Skeletal muscle tissue (tissue), 3 donors: ENCODE measurements at regions not wholly inside any gene's neighbourhood (a gene's known extent, or its start where the extent isn't known, plus 50 kb on each side); places are given as distances from the start of the nearest gene placed in this dataset.

Experiments used
- H3K27ac ChIP-seq: one replicate; pipeline ENCODE4 v1.7.0; 2013; ENCODE audit warnings: mild to moderate bottlenecking, low read depth, low read length, inconsistent platforms
- H3K27me3 ChIP-seq, 3 donors: one replicate each; pipeline ENCODE4 v1.7.0; 2013; ENCODE audit warnings: low read length in 3 of 3; ENCODE audit not compliant: control insufficient read depth in 3 of 3, insufficient read depth in 3 of 3
- H3K36me3 ChIP-seq, 3 donors: one replicate each; pipeline ENCODE4 v1.7.0; 2013; ENCODE audit warnings: low read length in 3 of 3; ENCODE audit not compliant: control insufficient read depth in 3 of 3, insufficient read depth in 3 of 3
- H3K4me1 ChIP-seq, 3 donors: one replicate each; pipeline ENCODE4 v1.7.0; 2013; ENCODE audit warnings: low read length in 3 of 3, mild to moderate bottlenecking in 3 of 3; ENCODE audit not compliant: control insufficient read depth in 3 of 3, insufficient read depth in 3 of 3
- H3K4me3 ChIP-seq, 3 donors: one replicate each; pipeline ENCODE4 v1.7.0; 2013; ENCODE audit warnings: low read length in 3 of 3
- H3K9ac ChIP-seq, 3 donors: one replicate each; pipeline ENCODE4 v1.7.0; 2013; ENCODE audit warnings: low read length in 3 of 3, mild to moderate bottlenecking in 3 of 3, moderate library complexity in 2 of 3, low read depth in 1 of 3
- H3K9me3 ChIP-seq, 3 donors: one replicate each; pipeline ENCODE4 v1.7.0; 2013; ENCODE audit warnings: low read length in 3 of 3; ENCODE audit not compliant: control insufficient read depth in 3 of 3
- donor health status: Osteomylitis.

DNA sequence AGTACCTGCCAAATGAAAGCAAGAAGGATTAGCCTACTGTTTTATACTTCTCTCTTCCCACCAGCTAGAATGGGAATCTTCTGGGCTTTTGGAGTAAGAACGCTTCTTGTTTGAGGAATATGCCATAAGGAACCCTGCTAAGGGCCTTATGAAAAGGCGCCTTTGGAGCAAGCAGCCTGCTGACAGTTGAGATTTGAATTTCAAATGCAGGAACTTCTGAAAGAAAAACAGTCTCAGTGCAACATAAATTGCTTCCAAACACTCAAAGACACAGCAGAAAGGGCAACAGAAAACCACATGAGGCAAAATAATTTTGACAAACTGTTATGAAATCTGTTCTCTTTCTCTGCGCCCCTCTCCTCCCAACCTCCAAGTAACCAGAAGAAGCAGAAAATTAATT, 149.4 kb upstream of the B3GAT2 start:
- Histone ChIP-seq H3K27ac (no peak overlapping the region), H3K4me3 (no peak overlapping the region), H3K9ac (no peak overlapping the region), H3K9me3 (no peaks in the 10 kb centered on the region), H3K36me3 (no peaks in the 10 kb centered on the region), H3K4me1 (peaks cover 3 to 4% (median 4%) of the 10 kb centered on the region in 3 donors), H3K27me3 (no peaks in the 10 kb centered on the region)

DNA sequence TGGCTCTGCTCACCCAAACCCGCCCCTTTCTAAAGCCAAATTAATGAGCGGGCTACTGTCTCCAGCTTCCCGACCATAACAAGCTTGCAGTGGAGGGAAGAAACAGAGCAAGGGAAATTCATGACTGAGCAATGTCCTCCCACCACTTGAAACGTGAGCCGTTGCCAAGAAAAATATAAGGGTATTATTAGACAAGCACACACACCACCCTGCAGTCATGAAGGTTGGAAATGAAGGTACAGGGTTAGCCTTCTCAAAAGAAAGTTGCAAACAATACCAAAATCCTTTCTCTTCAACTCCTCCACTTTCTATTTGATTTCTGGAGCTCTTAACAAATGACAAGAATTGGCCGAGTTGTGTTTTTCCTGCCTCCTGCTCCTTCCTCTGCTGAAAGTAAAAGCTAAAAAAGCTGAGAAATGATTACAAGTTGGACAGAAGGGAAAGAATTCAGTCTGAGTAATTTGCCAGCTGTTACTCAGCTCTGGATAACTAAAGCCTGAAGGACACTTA, 151.1 kb upstream of the B3GAT2 start:
- Histone ChIP-seq H3K4me3 (peak overlapping the region; percentile 34 to 61 (median 45)), H3K9ac (no peak overlapping the region), H3K27ac (no peak overlapping the region), H3K27me3 (no peaks in the 10 kb centered on the region), H3K36me3 (no peaks in the 10 kb centered on the region), H3K4me1 (peaks cover 3 to 4% (median 4%) of the 10 kb centered on the region in 3 donors), H3K9me3 (no peaks in the 10 kb centered on the region)

DNA sequence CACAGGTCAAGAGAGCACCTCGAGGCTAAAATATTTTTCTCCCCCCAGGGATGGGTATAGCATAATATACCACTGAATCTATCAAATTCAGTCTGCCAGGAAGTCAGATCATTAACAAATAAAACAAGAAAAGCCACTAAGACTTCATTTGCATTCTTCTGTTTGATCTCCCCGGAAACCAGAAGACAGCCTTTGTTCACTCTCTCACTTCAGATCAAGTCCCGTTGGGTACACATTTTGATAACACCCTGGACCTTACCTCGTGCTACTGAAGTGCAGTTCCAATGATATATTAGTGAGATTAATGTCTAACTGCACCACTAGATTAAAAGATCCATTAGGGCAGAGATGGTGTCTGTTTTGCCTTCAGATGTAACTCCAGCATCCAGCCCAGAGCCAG, 157.7 kb upstream of the B3GAT2 start:
- no peak overlapping the region for H3K4me3 ChIP-seq
- no peaks in the 10 kb centered on the region for H3K36me3 ChIP-seq
- peaks cover 0 to 2% (median 0%) of the 10 kb centered on the region in 3 donors for H3K9me3 ChIP-seq
- no peaks in the 10 kb centered on the region for H3K4me1 ChIP-seq
- H3K9ac ChIP-seq = no peak overlapping the region
- H3K27me3 ChIP-seq = no peaks in the 10 kb centered on the region
- no peak overlapping the region for H3K27ac ChIP-seq

DNA sequence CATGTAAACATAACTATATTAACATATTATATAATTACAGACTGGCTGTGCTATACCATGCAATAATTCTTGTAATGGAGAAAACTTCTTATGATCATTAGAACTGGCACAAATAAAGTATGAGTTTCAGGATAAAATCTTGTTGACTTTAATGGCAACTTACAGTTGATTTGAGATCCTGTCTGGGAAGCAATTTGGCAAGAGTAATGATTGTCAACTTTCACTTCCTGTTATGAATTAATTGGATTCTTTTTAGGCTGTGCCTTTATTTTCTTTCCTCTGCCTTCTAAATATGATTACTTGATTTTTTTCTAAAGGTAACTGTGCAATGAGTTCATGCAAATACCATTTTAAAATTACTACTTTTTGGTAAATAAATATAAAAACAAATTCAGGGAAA, 158.1 kb upstream of the B3GAT2 start:
- H3K36me3 ChIP-seq = no peaks in the 10 kb centered on the region
- H3K9me3 ChIP-seq = peaks cover 0 to 2% (median 0%) of the 10 kb centered on the region in 3 donors
- H3K9ac ChIP-seq = no peak overlapping the region
- no peaks in the 10 kb centered on the region for H3K4me1 ChIP-seq
- H3K27ac ChIP-seq = no peak overlapping the region
- H3K27me3 ChIP-seq = no peaks in the 10 kb centered on the region
- no peak overlapping the region for H3K4me3 ChIP-seq

DNA sequence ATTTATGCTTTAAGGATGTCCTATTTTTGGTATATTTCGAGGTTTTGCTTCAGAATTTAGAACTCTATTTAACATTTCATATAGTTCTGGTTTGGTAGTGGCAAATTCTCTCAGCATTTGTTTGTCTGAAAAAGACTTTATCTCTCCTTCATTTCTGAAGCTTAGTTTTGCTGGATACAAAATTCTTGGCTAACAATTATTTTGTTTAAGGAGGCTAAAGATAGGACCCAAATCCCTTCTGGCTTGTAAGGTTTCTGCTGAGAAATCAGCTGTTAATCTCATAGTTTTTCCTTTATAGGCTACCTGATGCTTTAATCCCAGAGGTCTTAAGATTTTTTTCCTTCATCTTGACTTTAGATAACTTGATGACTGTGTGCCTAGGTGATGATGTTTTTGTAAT, 162.7 kb upstream of the B3GAT2 start:
- Histone ChIP-seq H3K27me3 (no peaks in the 10 kb centered on the region), H3K36me3 (no peaks in the 10 kb centered on the region), H3K4me3 (no peak overlapping the region), H3K9me3 (peaks cover 0 to 2% (median 0%) of the 10 kb centered on the region in 3 donors), H3K27ac (no peak overlapping the region), H3K9ac (no peak overlapping the region), H3K4me1 (no peaks in the 10 kb centered on the region)

DNA sequence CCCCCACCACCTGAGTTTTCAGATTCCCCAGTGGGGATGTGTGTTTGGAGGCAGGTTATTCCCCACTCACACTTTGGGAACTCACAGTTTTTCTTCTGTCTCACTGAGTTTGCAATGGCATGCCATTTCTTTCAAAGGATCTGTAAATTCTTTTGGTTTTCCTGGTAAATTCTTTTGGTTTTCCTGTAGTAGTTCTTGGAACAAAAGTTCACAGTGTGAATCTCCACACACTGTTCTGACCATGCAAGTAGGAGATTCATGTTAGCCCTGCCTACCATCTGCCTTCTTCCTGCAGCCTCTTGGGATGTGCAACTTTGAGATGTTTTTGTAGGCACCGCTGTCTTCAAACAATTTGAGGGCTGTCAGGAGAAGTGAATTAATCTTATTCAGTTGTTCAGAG, 165.6 kb upstream of the OGFRL1 start:
- Histone ChIP-seq H3K27me3 (no peaks in the 10 kb centered on the region), H3K9ac (no peak overlapping the region), H3K36me3 (no peaks in the 10 kb centered on the region), H3K9me3 (peaks cover 0 to 2% (median 2%) of the 10 kb centered on the region in 3 donors), H3K4me3 (no peak overlapping the region), H3K27ac (no peak overlapping the region), H3K4me1 (no peaks in the 10 kb centered on the region)

DNA sequence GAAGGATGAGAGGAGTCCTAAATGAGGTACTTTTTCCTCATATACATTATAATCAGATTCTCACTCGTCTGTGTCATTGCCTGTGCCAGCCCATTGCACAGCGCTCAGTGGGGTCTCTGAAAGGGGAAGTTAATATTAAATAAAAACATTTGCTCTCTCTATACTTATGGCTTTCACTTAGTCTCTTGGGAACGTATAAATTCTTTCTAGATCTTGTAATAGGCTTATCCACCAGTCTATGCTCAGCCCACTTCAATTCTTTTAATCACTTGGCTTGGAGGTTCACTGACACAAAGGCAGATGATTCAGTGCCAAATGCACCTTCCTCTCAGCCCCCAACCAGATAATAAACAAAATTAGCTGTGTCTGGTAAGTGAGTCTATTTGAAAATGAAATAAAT, 164.3 kb upstream of the OGFRL1 start:
- no peaks in the 10 kb centered on the region for H3K27me3 ChIP-seq
- H3K4me3 ChIP-seq = no peak overlapping the region
- H3K4me1 ChIP-seq = no peaks in the 10 kb centered on the region
- H3K36me3 ChIP-seq = no peaks in the 10 kb centered on the region
- H3K27ac ChIP-seq = no peak overlapping the region
- no peak overlapping the region for H3K9ac ChIP-seq
- peaks cover 0 to 2% (median 0%) of the 10 kb centered on the region in 3 donors for H3K9me3 ChIP-seq

DNA sequence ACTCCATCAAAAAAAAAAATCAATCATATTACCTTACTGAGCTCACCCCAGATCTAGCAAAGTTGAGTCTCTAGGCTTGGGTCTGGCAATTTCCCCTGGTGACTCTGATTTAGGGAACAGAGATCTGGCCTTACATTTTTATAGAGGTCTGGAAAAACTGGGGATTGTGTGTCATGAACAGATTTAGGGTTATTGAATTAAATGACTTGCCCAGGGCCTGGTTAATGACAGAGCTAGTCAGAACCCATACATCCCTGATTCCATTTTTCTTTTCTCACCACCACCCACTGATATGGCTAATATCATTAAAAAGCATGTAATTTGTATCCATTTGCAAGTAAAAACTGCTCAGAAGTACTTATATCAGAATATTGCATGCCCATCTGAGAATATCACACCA, 163.4 kb upstream of the OGFRL1 start:
- Histone ChIP-seq H3K9me3 (peaks cover 0 to 2% (median 0%) of the 10 kb centered on the region in 3 donors), H3K4me3 (no peak overlapping the region), H3K9ac (no peak overlapping the region), H3K27me3 (no peaks in the 10 kb centered on the region), H3K36me3 (no peaks in the 10 kb centered on the region), H3K4me1 (no peaks in the 10 kb centered on the region), H3K27ac (no peak overlapping the region)

DNA sequence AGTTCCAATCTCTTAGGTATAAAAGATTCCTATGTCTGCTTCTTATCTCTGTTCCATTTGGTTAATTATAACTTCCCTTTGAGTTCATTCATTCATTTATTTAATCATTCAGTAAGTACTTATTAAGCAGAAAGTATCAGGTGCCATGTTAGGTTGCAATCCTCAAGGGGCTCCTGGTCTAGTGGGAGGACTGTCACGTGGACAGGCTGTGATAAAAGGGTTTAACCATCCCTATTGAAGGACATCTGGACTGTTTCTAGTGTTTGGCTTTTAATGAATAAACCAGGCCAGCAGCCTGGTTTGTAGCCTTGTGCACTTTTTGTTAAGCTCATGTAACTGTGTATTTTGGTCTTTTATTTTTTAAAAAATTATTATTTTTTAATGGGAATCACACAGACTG, 162.1 kb upstream of the OGFRL1 start:
- Histone ChIP-seq H3K27me3 (no peaks in the 10 kb centered on the region), H3K27ac (no peak overlapping the region), H3K9me3 (peaks cover 0 to 2% (median 0%) of the 10 kb centered on the region in 3 donors), H3K4me1 (no peaks in the 10 kb centered on the region), H3K4me3 (no peak overlapping the region), H3K9ac (no peak overlapping the region), H3K36me3 (no peaks in the 10 kb centered on the region)

DNA sequence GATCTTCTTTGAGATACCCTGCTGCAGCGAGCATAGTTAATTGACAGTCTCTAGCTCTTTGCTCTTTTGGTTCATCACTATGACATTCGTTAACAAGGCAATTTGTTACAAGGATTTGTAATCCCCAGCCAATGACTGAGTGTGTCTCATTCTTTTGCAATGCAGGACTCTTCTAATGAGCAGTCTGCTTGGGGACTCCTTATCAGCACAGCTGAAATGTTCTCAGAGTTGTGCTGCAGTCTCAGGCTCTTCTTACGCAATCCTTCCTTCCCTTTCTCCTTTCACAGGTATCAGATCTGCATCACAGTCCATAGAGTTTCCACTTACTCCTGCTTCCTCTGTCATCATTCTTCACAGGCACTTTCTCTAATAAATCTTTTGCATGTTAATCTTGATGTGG, 161.2 kb upstream of the OGFRL1 start:
- H3K9me3 ChIP-seq = peaks cover 0 to 2% (median 0%) of the 10 kb centered on the region in 3 donors
- no peaks in the 10 kb centered on the region for H3K36me3 ChIP-seq
- H3K4me3 ChIP-seq = no peak overlapping the region
- H3K9ac ChIP-seq = no peak overlapping the region
- H3K27ac ChIP-seq = no peak overlapping the region
- no peaks in the 10 kb centered on the region for H3K4me1 ChIP-seq
- no peaks in the 10 kb centered on the region for H3K27me3 ChIP-seq

DNA sequence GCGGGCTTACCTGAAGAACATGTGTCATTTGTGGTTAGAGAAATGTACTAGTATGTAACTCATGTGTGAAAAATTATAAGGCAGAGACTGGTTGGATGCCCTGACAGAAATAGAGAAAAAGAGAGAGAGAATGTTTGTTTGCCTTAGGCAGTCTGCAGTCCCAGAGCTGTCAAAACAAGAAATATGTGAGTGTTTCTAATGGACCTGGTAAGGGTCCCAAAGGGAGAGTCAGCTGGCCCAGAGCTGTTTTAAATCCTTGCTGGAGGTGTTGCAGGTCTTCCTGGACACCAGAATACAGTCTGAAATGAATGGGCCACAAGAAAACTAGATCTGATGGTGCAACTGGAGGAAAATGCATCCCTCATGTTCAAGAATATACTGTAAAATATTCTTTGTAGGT, 158.3 kb upstream of the OGFRL1 start:
- H3K27me3 ChIP-seq = no peaks in the 10 kb centered on the region
- peaks cover 0 to 2% (median 0%) of the 10 kb centered on the region in 3 donors for H3K9me3 ChIP-seq
- no peak overlapping the region for H3K9ac ChIP-seq
- no peak overlapping the region for H3K27ac ChIP-seq
- no peaks in the 10 kb centered on the region for H3K36me3 ChIP-seq
- no peak overlapping the region for H3K4me3 ChIP-seq
- no peaks in the 10 kb centered on the region for H3K4me1 ChIP-seq
